ENCODE measurements at regions not wholly inside any gene's neighbourhood (a gene's known extent, or its start where the extent isn't known, plus 50 kb on each side); places are given as distances from the start of the nearest gene placed in this dataset.

DNA sequence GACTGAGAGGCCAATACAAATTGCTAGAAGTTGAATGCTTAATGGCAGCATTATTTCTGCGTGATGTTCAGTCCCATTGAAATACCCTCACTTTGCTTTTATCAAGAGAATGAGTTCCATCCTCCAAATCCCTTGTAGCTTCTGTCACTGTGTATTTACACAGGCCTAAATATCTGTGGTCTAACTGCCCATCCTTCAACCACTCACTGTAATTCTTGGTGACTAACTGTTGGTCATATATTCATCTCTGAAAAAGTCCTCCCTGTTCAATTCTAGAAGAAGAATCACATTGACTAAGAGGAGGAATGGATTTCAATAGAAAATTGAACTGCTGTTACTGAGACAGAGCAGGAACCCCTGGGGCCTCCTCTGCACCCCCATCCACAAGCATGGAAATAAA lies 74.2 kb upstream of the L3MBTL4 start:
- Histone ChIP-seq H3K4me3 (replicated peaks; ENCODE audit: insufficient read depth, low read length) (no peak overlapping the region), H3K27ac (replicated peaks) (no peak overlapping the region), H3K27me3 (ENCODE audit: insufficient read depth, poor library complexity, severe bottlenecking) (no peaks in the 10 kb centered on the region)
- TF ChIP-seq SPI1 (IDR thresholded peaks at IDR 0.05; ENCODE audit: borderline replicate concordance, low read depth) (no peak), GABPA (IDR thresholded peaks at IDR 0.05; ENCODE audit: low read depth) (no peak), POLR2AphosphoS5 (IDR thresholded peaks at IDR 0.05; ENCODE audit: low read depth) (no peak)
- TF ChIP-seq, protein P1, sequence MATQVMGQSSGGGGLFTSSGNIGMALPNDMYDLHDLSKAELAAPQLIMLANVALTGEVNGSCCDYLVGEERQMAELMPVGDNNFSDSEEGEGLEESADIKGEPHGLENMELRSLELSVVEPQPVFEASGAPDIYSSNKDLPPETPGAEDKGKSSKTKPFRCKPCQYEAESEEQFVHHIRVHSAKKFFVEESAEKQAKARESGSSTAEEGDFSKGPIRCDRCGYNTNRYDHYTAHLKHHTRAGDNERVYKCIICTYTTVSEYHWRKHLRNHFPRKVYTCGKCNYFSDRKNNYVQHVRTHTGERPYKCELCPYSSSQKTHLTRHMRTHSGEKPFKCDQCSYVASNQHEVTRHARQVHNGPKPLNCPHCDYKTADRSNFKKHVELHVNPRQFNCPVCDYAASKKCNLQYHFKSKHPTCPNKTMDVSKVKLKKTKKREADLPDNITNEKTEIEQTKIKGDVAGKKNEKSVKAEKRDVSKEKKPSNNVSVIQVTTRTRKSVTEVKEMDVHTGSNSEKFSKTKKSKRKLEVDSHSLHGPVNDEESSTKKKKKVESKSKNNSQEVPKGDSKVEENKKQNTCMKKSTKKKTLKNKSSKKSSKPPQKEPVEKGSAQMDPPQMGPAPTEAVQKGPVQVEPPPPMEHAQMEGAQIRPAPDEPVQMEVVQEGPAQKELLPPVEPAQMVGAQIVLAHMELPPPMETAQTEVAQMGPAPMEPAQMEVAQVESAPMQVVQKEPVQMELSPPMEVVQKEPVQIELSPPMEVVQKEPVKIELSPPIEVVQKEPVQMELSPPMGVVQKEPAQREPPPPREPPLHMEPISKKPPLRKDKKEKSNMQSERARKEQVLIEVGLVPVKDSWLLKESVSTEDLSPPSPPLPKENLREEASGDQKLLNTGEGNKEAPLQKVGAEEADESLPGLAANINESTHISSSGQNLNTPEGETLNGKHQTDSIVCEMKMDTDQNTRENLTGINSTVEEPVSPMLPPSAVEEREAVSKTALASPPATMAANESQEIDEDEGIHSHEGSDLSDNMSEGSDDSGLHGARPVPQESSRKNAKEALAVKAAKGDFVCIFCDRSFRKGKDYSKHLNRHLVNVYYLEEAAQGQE (IDR thresholded peaks at IDR 0.05; ENCODE audit: insufficient replicate concordance, low read depth) = no peak
- TF ChIP-seq, protein P2, sequence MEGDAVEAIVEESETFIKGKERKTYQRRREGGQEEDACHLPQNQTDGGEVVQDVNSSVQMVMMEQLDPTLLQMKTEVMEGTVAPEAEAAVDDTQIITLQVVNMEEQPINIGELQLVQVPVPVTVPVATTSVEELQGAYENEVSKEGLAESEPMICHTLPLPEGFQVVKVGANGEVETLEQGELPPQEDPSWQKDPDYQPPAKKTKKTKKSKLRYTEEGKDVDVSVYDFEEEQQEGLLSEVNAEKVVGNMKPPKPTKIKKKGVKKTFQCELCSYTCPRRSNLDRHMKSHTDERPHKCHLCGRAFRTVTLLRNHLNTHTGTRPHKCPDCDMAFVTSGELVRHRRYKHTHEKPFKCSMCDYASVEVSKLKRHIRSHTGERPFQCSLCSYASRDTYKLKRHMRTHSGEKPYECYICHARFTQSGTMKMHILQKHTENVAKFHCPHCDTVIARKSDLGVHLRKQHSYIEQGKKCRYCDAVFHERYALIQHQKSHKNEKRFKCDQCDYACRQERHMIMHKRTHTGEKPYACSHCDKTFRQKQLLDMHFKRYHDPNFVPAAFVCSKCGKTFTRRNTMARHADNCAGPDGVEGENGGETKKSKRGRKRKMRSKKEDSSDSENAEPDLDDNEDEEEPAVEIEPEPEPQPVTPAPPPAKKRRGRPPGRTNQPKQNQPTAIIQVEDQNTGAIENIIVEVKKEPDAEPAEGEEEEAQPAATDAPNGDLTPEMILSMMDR (IDR thresholded peaks at IDR 0.05; ENCODE audit: insufficient read depth, low read length) = no peak
- DNase-seq (ENCODE audit: low read depth in 1 of 2, low spot score in 1 of 2) = no peak

DNA sequence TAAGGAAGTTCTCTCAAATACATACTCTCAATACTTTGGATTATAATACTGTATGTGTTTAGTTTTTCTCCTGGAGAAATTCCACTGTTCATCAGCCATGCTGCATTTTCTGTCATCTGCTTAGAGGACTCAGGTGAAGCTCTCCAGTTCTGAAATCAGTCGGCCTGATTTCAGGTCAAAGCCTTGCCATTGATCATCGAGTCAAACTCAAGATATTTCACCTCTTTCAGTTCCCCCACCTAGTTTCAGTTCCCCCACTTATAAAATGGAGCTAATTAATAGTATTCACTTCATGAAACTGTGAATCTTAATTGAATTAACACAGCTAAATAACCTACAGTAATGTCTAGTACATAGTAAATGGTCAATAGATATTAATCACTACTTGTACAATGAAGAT lies 75.3 kb upstream of the L3MBTL4 start:
- H3K27me3 ChIP-seq (ENCODE audit: insufficient read depth, poor library complexity, severe bottlenecking) = no peaks in the 10 kb centered on the region
- TF ChIP-seq GABPA (IDR thresholded peaks at IDR 0.05; ENCODE audit: low read depth) (no peak), POLR2AphosphoS5 (IDR thresholded peaks at IDR 0.05; ENCODE audit: low read depth) (no peak), SPI1 (IDR thresholded peaks at IDR 0.05; ENCODE audit: borderline replicate concordance, low read depth) (no peak)
- TF ChIP-seq, protein P1 (IDR thresholded peaks at IDR 0.05; ENCODE audit: insufficient replicate concordance, low read depth) = no peak
- TF ChIP-seq, protein P2 (IDR thresholded peaks at IDR 0.05; ENCODE audit: insufficient read depth, low read length) = no peak
- no peak overlapping the region for H3K4me3 ChIP-seq (replicated peaks; ENCODE audit: insufficient read depth, low read length)
- DNase-seq (ENCODE audit: low read depth in 1 of 2, low spot score in 1 of 2) = no peak
- H3K27ac ChIP-seq (replicated peaks) = no peak overlapping the region

DNA sequence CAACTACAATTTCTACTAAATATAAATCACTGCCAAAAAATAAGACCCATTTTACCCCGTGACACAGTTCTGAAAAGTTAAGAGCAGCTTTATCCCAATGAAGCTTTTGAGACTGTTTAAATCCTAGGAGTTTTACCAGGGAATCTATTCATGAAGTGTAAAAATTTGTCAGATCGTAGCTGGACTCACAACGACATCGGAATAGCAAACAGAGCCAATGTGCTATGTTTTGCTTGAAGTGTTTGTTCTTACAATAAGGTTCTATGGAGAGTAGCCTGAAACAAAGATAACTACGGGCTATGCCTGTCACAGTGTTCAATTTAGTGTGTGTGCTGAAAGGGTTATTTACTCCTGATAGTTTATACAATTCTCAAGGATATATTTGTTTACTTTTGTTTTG lies 78.5 kb upstream of the L3MBTL4 start:
- Histone ChIP-seq H3K27me3 (ENCODE audit: insufficient read depth, poor library complexity, severe bottlenecking) (no peaks in the 10 kb centered on the region), H3K4me3 (replicated peaks; ENCODE audit: insufficient read depth, low read length) (no peak overlapping the region), H3K27ac (replicated peaks) (no peak overlapping the region)
- DNase-seq (ENCODE audit: low read depth in 1 of 2, low spot score in 1 of 2) = no peak
- TF ChIP-seq GABPA (IDR thresholded peaks at IDR 0.05; ENCODE audit: low read depth) = no peak

GRCh38 chr18:6495536-6495935 lies 80.8 kb upstream of the L3MBTL4 start:
- Histone ChIP-seq H3K27ac (replicated peaks) (no peak overlapping the region), H3K4me3 (replicated peaks; ENCODE audit: insufficient read depth, low read length) (no peak overlapping the region), H3K27me3 (ENCODE audit: insufficient read depth, poor library complexity, severe bottlenecking) (no peaks in the 10 kb centered on the region)
- DNase-seq (ENCODE audit: low read depth in 1 of 2, low spot score in 1 of 2) = no peak
- TF ChIP-seq, protein P2 (IDR thresholded peaks at IDR 0.05; ENCODE audit: insufficient read depth, low read length) = no peak
